H1 (cell line): ENCODE measurements at regions not wholly inside any gene's neighbourhood (a gene's known extent, or its start where the extent isn't known, plus 50 kb on each side); places are given as distances from the start of the nearest gene placed in this dataset.

Experiments used
- ATF3 ChIP-seq: IDR thresholded peaks from 2 replicates; pipeline ENCODE4 v1.6.1; 2011; ENCODE audit warnings: low read depth, mild to moderate bottlenecking, low read length; ENCODE audit not compliant: insufficient read depth
- CBX5 ChIP-seq: fragments of 300-800, 300-1000 bp; sonication (generic); IDR thresholded peaks from 2 replicates; pipeline ENCODE4 v1.7.1; 2016; ENCODE audit warnings: antibody characterized with exemption, low read length, low read depth
- CHD7 ChIP-seq: fragments of 300-600 bp; sonication (generic); IDR thresholded peaks from 2 replicates; pipeline ENCODE4 v1.7.1; 2012; ENCODE audit warnings: low read length, moderate library complexity, mild to moderate bottlenecking, inconsistent platforms; ENCODE audit not compliant: insufficient replicate concordance
- CTBP2 ChIP-seq: IDR thresholded peaks from 2 replicates; pipeline ENCODE4 v1.7.0; 2011; ENCODE audit warnings: borderline replicate concordance, mild to moderate bottlenecking, moderate library complexity, mixed read lengths, low read length; ENCODE audit not compliant: insufficient read depth, insufficient read length
- E2F6 ChIP-seq: IDR thresholded peaks from 2 replicates; pipeline ENCODE4 v1.6.1; 2012; ENCODE audit warnings: inconsistent platforms
- EGR1 ChIP-seq: IDR thresholded peaks from 2 replicates; pipeline ENCODE4 v1.6.1; 2011; ENCODE audit warnings: low read depth, low read length, borderline replicate concordance
- KDM5A ChIP-seq: fragments of 200-600 bp; IDR thresholded peaks from 2 replicates; pipeline ENCODE4 v1.7.1; 2012; ENCODE audit warnings: mild to moderate bottlenecking, low read length, inconsistent platforms, mixed read lengths
- POU5F1 ChIP-seq: IDR thresholded peaks from 2 replicates; pipeline ENCODE4 v1.6.1; 2011; ENCODE audit warnings: low read depth, mild to moderate bottlenecking, low read length, moderate library complexity
- RNF2 ChIP-seq: fragments of 200-900, 300-1000 bp; sonication (generic); IDR thresholded peaks from 2 replicates; pipeline ENCODE4 v1.7.1; 2016; ENCODE audit warnings: borderline replicate concordance, low read depth, mild to moderate bottlenecking, antibody characterized with exemption, low read length; ENCODE audit not compliant: poor library complexity, severe bottlenecking; ENCODE audit errors: missing control alignments
- SIRT6 ChIP-seq: IDR thresholded peaks from one replicate; pipeline ENCODE4 v1.7.1; 2012; ENCODE audit warnings: low read length, inconsistent platforms

- no peak for TF ChIP-seq CHD7
- TF ChIP-seq EGR1, result no peak
- TF ChIP-seq RNF2, result no peak
- no peak for TF ChIP-seq CBX5
- no peak for TF ChIP-seq POU5F1
- TF ChIP-seq KDM5A, result no peak
- no peak for TF ChIP-seq CTBP2
- no peak for TF ChIP-seq E2F6
- TF ChIP-seq SIRT6, result no peak
- TF ChIP-seq ATF3, result no peak
Measured at GRCh38 chr13:89751432-89751930, 1596.0 kb upstream of the MIR17HG start (continued).
